ENCODE measurements at regions not wholly inside any gene's neighbourhood (a gene's known extent, or its start where the extent isn't known, plus 50 kb on each side); places are given as distances from the start of the nearest gene placed in this dataset.

- no peak for TF ChIP-seq CTCF (IDR thresholded peaks at IDR 0.05; ENCODE audit: insufficient read depth, low read depth, low read length, missing control alignments)
- no peak overlapping the region for H3K4me3 ChIP-seq (ENCODE audit: low read depth, low read length)
- DNase-seq (ENCODE audit: low read depth) = no peak
Observed at GRCh38 chr6:168896321-168896720, 357.3 kb downstream of the THBS2 start.

GRCh38 chr6:168895102-168895812, 358.4 kb downstream of the THBS2 start:
- peak; percentile 75 for DNase-seq (ENCODE audit: low read depth)
- TF ChIP-seq CTCF (IDR thresholded peaks at IDR 0.05; ENCODE audit: insufficient read depth, low read depth, low read length, missing control alignments) = peak; percentile 85
- no peak overlapping the region for H3K4me3 ChIP-seq (ENCODE audit: low read depth, low read length)

- TF ChIP-seq CTCF (IDR thresholded peaks at IDR 0.05; ENCODE audit: insufficient read depth, low read depth, low read length, missing control alignments) = no peak
- no peak for DNase-seq (ENCODE audit: low read depth)
- H3K4me3 ChIP-seq (ENCODE audit: low read depth, low read length) = no peak overlapping the region
Observed at GRCh38 chr6:168892031-168892430, 361.6 kb downstream of the THBS2 start.

- no peak overlapping the region for H3K4me3 ChIP-seq (ENCODE audit: low read depth, low read length)
- TF ChIP-seq CTCF (IDR thresholded peaks at IDR 0.05; ENCODE audit: insufficient read depth, low read depth, low read length, missing control alignments) = no peak
- no peak for DNase-seq (ENCODE audit: low read depth)
Observed at GRCh38 chr6:168890981-168891365, 362.7 kb downstream of the THBS2 start.

- no peak for TF ChIP-seq CTCF (IDR thresholded peaks at IDR 0.05; ENCODE audit: insufficient read depth, low read depth, low read length, missing control alignments)
- no peak for DNase-seq (ENCODE audit: low read depth)
- no peak overlapping the region for H3K4me3 ChIP-seq (ENCODE audit: low read depth, low read length)
Observed at GRCh38 chr6:168890306-168890980, 363.2 kb downstream of the THBS2 start.

GRCh38 chr6:168888786-168889345, 364.8 kb downstream of the THBS2 start:
- no peak overlapping the region for H3K4me3 ChIP-seq (ENCODE audit: low read depth, low read length)
- no peak for TF ChIP-seq CTCF (IDR thresholded peaks at IDR 0.05; ENCODE audit: insufficient read depth, low read depth, low read length, missing control alignments)

More at GRCh38 chr6:168888786-168889345, 364.8 kb downstream of the THBS2 start:
- no peak for DNase-seq (ENCODE audit: low read depth)
